ENCODE measurements at regions not wholly inside any gene's neighbourhood (a gene's known extent, or its start where the extent isn't known, plus 50 kb on each side); places are given as distances from the start of the nearest gene placed in this dataset.

- CTCF ChIA-PET: no interaction called here
- TF ChIP-seq L3MBTL2 (conservative IDR thresholded peaks at IDR 0.05): no peak
- TF ChIP-seq ELF4 (IDR thresholded peaks at IDR 0.05): no peak
- TF ChIP-seq LEF1 (IDR thresholded peaks at IDR 0.05; ENCODE audit: borderline replicate concordance): no peak
- no peak for TF ChIP-seq TARDBP (IDR thresholded peaks at IDR 0.05)
- no peak for TF ChIP-seq SUZ12 (IDR thresholded peaks at IDR 0.05)
- no peak for TF ChIP-seq NFRKB (IDR thresholded peaks at IDR 0.05)
- TF ChIP-seq FOXM1 (IDR thresholded peaks at IDR 0.05; ENCODE audit: borderline replicate concordance): no peak
- DNase-seq (ENCODE audit: extremely low spot score): no peak
- POLR2A ChIA-PET: no interaction called here
These were observed 884.1 kb upstream of the MGAT4C start for GRCh38 chr12:87140262-87140661.

- POLR2A ChIA-PET: no interaction called here
- TF ChIP-seq BHLHE40 (IDR thresholded peaks at IDR 0.05; ENCODE audit: borderline replicate concordance): no peak
- no peak for TF ChIP-seq ARNT (IDR thresholded peaks at IDR 0.05)
- TF ChIP-seq CTBP1 (IDR thresholded peaks at IDR 0.05; ENCODE audit: borderline replicate concordance): no peak
- no peak for TF ChIP-seq PKNOX1 (IDR thresholded peaks at IDR 0.05)
- no peak for DNase-seq (ENCODE audit: extremely low spot score)
- CTCF ChIA-PET: no interaction called here
These were observed 881.0 kb upstream of the MGAT4C start for GRCh38 chr12:87137220-87137619.

GRCh38 chr12:87136330-87136976 is 880.3 kb upstream of the MGAT4C start:
- no peak for DNase-seq (ENCODE audit: extremely low spot score)
- CTCF ChIA-PET: no interaction called here

GRCh38 chr12:87127272-87127671 is 871.1 kb upstream of the MGAT4C start:
- DNase-seq (ENCODE audit: extremely low spot score): no peak
- TF ChIP-seq HDGF (IDR thresholded peaks at IDR 0.05; ENCODE audit: borderline replicate concordance) (no peak), SP1 (IDR thresholded peaks at IDR 0.05) (no peak), LEF1 (IDR thresholded peaks at IDR 0.05; ENCODE audit: borderline replicate concordance) (no peak), NFRKB (IDR thresholded peaks at IDR 0.05) (no peak), ZNF384 (IDR thresholded peaks at IDR 0.05) (no peak), FOXK2 (IDR thresholded peaks at IDR 0.05) (no peak), ARNT (IDR thresholded peaks at IDR 0.05) (no peak), TARDBP (IDR thresholded peaks at IDR 0.05) (no peak), ELF4 (IDR thresholded peaks at IDR 0.05) (no peak), L3MBTL2 (conservative IDR thresholded peaks at IDR 0.05) (no peak), BHLHE40 (IDR thresholded peaks at IDR 0.05; ENCODE audit: borderline replicate concordance) (no peak), FOXM1 (IDR thresholded peaks at IDR 0.05; ENCODE audit: borderline replicate concordance) (no peak), SUZ12 (IDR thresholded peaks at IDR 0.05) (no peak), FOXA1 (IDR thresholded peaks at IDR 0.05) (no peak), CTBP1 (IDR thresholded peaks at IDR 0.05; ENCODE audit: borderline replicate concordance) (no peak), PKNOX1 (IDR thresholded peaks at IDR 0.05) (no peak)
- ChIA-PET CTCF (no interaction called here), POLR2A (no interaction called here)

More at GRCh38 chr12:87136330-87136976, 880.3 kb upstream of the MGAT4C start:
- POLR2A ChIA-PET: no interaction called here
- TF ChIP-seq TARDBP (IDR thresholded peaks at IDR 0.05) (no peak), ARNT (IDR thresholded peaks at IDR 0.05) (no peak), LEF1 (IDR thresholded peaks at IDR 0.05; ENCODE audit: borderline replicate concordance) (no peak), NFRKB (IDR thresholded peaks at IDR 0.05) (no peak), SP1 (IDR thresholded peaks at IDR 0.05) (no peak), HDGF (IDR thresholded peaks at IDR 0.05; ENCODE audit: borderline replicate concordance) (no peak), ELF4 (IDR thresholded peaks at IDR 0.05) (no peak), SUZ12 (IDR thresholded peaks at IDR 0.05) (no peak)

GRCh38 chr12:87121896-87122295 is 865.7 kb upstream of the MGAT4C start:
- TF ChIP-seq L3MBTL2 (conservative IDR thresholded peaks at IDR 0.05): no peak
- TF ChIP-seq ARNT (IDR thresholded peaks at IDR 0.05): no peak
- TF ChIP-seq FOXM1 (IDR thresholded peaks at IDR 0.05; ENCODE audit: borderline replicate concordance): no peak
- no peak for TF ChIP-seq ZNF384 (IDR thresholded peaks at IDR 0.05)
- no peak for TF ChIP-seq TARDBP (IDR thresholded peaks at IDR 0.05)
- TF ChIP-seq HDGF (IDR thresholded peaks at IDR 0.05; ENCODE audit: borderline replicate concordance): no peak
- TF ChIP-seq ELF4 (IDR thresholded peaks at IDR 0.05): no peak
- TF ChIP-seq LEF1 (IDR thresholded peaks at IDR 0.05; ENCODE audit: borderline replicate concordance): no peak
- TF ChIP-seq BHLHE40 (IDR thresholded peaks at IDR 0.05; ENCODE audit: borderline replicate concordance): no peak
- no peak for TF ChIP-seq CTBP1 (IDR thresholded peaks at IDR 0.05; ENCODE audit: borderline replicate concordance)
- TF ChIP-seq SP1 (IDR thresholded peaks at IDR 0.05): no peak
- TF ChIP-seq FOXA1 (IDR thresholded peaks at IDR 0.05): no peak
- no peak for TF ChIP-seq NFRKB (IDR thresholded peaks at IDR 0.05)
- no peak for TF ChIP-seq PKNOX1 (IDR thresholded peaks at IDR 0.05)
- no peak for TF ChIP-seq FOXK2 (IDR thresholded peaks at IDR 0.05)
- TF ChIP-seq SUZ12 (IDR thresholded peaks at IDR 0.05): no peak
- ChIA-PET CTCF (interaction anchor here (0.7 kb wide), 1 partner anchor 432 kb away, joined by 3 read pairs; no protein-coding TSS in a partner anchor), POLR2A (no interaction called here)
- DNase-seq (ENCODE audit: extremely low spot score): no peak

GRCh38 chr12:87120440-87120839 is 864.2 kb upstream of the MGAT4C start:
- DNase-seq (ENCODE audit: extremely low spot score): no peak
- POLR2A ChIA-PET: no interaction called here
- CTCF ChIA-PET: no interaction called here
- TF ChIP-seq L3MBTL2 (conservative IDR thresholded peaks at IDR 0.05) (no peak), PKNOX1 (IDR thresholded peaks at IDR 0.05) (no peak), FOXK2 (IDR thresholded peaks at IDR 0.05) (no peak), ZNF384 (IDR thresholded peaks at IDR 0.05) (no peak), ARNT (IDR thresholded peaks at IDR 0.05) (no peak), SP1 (IDR thresholded peaks at IDR 0.05) (no peak), CTBP1 (IDR thresholded peaks at IDR 0.05; ENCODE audit: borderline replicate concordance) (no peak), TARDBP (IDR thresholded peaks at IDR 0.05) (no peak), FOXM1 (IDR thresholded peaks at IDR 0.05; ENCODE audit: borderline replicate concordance) (no peak), BHLHE40 (IDR thresholded peaks at IDR 0.05; ENCODE audit: borderline replicate concordance) (no peak), LEF1 (IDR thresholded peaks at IDR 0.05; ENCODE audit: borderline replicate concordance) (no peak), SUZ12 (IDR thresholded peaks at IDR 0.05) (no peak), FOXA1 (IDR thresholded peaks at IDR 0.05) (no peak), HDGF (IDR thresholded peaks at IDR 0.05; ENCODE audit: borderline replicate concordance) (no peak), ELF4 (IDR thresholded peaks at IDR 0.05) (no peak), NFRKB (IDR thresholded peaks at IDR 0.05) (no peak)

All from HEK293T (cell line).